PC-9 (cell line): ENCODE measurements at regions not wholly inside any gene's neighbourhood (a gene's known extent, or its start where the extent isn't known, plus 50 kb on each side); places are given as distances from the start of the nearest gene placed in this dataset.

Experiments
- CTCF ChIP-seq: fragments of 200-600 bp; sonication (generic); conservative IDR thresholded peaks from 2 replicates; pipeline ENCODE4 v1.6.1; 2017; ENCODE audit warnings: mixed run types, antibody characterized with exemption, mild to moderate bottlenecking, moderate library complexity
- EZH2 ChIP-seq: fragments of 200-600 bp; sonication (generic); IDR thresholded peaks from 2 replicates; pipeline ENCODE4 v1.8.0; 2017; ENCODE audit warnings: antibody characterized with exemption, low read depth

- no peak for TF ChIP-seq CTCF
- TF ChIP-seq EZH2, result no peak
Measured at GRCh38 chr16:17538927-17539326, 68.2 kb upstream of the XYLT1 start.
